NCI-H1694 treated with DMSO at 0.1 percent for 48 hours (cell line): ENCODE measurements at regions not wholly inside any gene's neighbourhood (a gene's known extent, or its start where the extent isn't known, plus 50 kb on each side); places are given as distances from the start of the nearest gene placed in this dataset.
"Not testable (repeated sequence)": the region's sequence is repeated elsewhere in the genome, so short reads cannot be mapped to it uniquely, and the experiment has no call there.

Experiments used
- DNase-seq: peaks from one replicate; lab custom pipeline; 2025; lab: John Stamatoyannopoulos, UW

DNA sequence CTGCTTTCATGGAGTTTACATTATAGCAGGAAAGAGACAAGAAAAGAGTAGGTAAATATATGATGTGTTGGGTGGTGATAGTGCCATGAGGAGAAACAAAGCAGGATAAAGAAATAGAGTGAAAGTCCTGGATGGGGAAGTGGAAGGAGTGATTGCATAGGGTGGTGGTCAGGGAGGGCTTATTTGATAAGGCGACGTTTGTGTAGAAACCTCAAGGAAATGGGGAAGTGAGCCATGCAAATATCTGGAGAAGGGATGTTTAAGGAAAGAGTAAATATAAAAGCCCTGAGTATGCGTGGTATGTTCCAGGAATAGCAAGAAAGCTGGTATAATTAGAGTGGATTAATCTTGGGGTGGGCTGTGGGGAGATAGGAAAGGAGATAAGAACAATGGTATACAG, 134.7 kb upstream of the SV2C start:
- no peak for DNase-seq

GRCh38 chr5:75940418-75940817, 142.8 kb upstream of the SV2C start:
- DNase-seq: no peak

DNA sequence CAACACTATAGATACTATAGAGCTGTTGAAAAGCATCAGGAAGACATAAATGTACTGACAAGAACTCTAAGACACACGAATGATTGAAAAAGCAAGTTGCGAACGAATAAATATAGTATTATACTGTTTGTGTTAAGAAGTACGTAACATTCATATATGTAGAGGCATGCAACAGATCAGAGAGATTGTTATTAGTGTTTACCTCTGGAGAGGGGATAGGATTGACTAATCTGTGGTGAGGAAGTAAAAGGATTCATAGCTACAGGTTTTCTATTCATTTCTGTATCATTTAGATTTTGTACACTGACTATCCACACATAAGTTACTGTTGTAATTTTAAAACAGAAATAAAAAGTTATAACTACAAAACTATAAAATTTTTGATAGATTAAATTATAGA, 147.6 kb upstream of the SV2C start:
- DNase-seq: no peak

DNA sequence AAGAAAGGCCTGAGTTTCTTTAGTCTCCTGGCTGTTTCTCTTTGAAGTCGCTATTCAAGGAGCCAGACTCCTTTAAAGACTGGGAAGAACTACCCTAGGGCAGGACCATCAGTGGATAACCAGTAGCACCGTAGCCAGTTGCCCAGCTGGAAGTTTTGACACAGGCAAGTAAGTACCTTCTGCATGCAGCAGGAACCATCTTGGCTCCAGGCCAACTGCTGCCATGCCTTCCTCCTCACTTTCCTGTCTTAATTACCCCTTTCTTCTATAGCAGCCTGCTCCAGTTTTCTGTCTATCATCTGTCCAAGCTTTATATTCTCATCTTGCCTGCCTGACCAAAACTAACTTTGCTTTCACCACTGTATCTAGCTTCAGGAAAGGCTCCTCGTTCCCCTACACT, 149.7 kb upstream of the SV2C start:
- DNase-seq: no peak

DNA sequence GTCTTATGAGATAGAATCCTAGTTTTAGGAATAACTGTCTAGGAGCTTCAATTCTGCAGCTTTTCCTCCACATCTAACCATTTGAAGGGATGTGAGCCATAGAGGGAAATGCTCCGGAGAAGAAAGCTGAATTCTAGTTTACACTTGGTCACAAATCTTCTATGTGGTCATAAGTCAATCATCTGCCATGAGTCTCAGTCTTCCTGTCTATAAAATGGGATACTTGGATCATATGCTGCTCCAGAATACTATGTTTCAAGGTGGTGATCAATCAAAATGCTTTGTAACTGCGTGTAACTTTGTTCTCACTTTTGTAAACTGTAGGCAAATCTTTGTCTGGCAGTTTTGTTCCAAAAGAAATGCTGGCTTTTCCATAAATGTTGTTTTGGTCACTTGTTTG, 152.0 kb upstream of the SV2C start:
- DNase-seq: no peak

- no peak for DNase-seq
These were observed 154.2 kb upstream of the SV2C start for GRCh38 chr5:75928992-75929391.

DNA sequence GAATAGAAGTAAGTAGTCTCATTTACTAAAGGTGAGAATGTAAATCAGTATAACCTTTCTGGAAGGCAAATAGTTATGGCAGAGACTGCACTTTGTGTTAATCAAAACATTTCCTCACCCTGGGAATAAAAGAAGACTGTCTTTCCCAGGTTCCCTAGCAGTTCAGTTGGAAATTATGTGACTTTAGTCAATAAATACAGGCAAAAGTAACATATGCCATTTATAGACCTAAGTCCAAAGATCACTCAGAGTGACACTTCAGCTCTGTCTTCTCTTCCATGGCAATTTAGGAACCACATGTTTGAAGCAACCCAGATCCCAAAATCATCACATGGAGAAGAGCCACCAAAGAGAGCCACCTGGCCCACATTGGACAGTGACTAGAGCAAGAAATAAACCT, 160.7 kb upstream of the SV2C start:
- no peak for DNase-seq

GRCh38 chr5:75921011-75921410, 162.2 kb upstream of the SV2C start:
- DNase-seq: no peak

DNA sequence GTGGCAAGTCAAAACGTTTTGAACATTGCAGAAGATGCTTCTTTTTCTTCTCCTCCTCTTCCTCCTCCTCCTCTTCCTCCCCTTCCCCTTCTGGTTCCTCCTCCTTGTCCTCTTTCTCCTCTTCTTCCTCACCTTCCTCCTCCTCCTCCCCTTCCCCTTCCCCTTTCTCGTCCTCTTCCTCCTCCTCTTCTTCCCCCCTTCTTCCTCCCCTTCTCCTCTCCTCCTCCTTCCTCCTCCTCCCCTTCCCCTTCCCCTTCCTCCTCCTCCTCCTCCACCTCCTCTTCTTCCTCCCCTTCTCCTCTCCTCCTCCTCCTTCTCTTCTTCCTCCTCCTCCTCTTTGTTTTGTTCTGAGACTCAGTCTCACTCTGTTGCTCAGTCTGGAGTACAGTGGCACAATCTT, 167.0 kb upstream of the SV2C start:
- no peak for DNase-seq

DNA sequence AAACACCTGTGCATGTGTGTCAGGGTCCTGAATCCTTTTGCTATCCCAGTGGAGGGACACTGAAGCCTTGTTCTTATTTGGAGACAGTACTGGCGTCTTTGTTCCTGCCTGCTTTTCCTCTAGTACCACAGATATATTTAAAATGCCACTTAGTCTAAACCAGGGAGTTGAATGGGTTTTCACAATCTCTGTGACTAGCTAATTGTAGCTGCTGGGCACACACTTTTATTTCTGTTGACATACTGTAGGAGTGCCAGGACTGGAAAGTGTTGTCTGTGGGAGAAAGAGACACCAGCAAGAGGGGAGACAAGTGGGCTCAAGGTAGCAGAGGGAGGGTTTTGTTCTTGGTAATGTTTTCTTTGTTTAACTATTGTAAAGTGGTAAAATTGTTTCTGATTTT, 174.0 kb upstream of the SV2C start:
- no peak for DNase-seq

GRCh38 chr5:75907651-75908050, 175.5 kb upstream of the SV2C start:
- DNase-seq: no peak

DNA sequence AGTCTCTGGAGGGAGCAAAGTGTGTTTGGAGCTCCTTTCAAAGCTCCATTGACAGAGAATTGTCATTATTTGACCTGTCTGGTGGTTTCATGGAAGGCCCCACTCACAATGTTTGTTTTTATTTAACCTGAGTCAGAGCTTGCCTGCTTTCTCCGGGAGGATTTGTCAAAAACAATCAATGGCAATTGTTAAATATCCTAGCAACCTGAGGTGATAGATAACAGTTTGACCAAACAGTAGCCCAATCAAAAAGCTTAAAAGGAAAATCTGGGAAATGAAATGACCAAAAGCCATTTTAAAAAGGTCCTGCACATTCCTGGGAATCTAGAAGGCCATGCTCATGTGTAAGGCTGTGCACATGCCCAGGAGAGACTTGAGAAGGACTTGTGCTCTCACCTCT, 177.2 kb upstream of the POC5 start:
- DNase-seq: no peak

- DNase-seq: no peak
These were observed 174.5 kb upstream of the POC5 start for GRCh38 chr5:75891736-75892135.

DNA sequence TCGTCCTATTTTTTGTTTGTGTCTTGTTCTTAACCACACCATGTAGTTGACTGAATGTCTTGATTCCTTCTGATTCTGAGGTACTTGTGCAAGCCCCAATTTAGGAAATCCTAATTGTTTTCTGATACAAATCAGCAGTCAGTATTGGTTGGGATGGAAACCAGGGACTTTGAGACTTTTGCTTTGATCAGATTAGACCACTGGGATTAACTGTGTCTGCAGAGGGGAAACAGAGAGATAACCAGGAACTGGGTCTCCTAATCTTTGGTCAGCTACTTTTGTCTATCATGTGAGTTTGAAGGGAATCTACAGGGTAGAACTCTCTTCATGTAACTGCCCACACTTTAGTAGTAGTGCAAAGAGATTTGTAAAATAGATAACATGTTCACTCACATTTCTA, 173.8 kb upstream of the POC5 start:
- DNase-seq: no peak

DNA sequence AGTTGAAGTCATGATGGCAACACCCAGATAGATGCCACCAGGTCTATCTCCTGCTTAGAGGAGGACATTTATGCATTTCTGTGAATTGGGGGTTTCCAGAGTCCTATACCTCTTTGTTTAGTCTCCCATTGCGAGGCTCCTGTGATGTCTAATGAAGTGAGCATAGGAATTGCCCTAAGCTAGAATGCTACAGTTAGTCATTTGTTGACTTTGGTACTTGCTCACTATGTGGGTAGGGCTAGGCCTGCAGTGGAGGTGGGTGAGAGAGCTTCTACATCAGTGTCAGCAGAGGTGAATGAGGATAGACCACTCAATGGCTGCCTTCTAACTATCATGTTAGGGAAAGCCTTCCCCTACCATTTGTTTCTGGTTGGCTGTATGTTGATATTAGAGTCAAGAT, 173.3 kb upstream of the POC5 start:
- no peak for DNase-seq

GRCh38 chr5:75886706-75887105, 169.5 kb upstream of the POC5 start:
- no peak for DNase-seq

DNA sequence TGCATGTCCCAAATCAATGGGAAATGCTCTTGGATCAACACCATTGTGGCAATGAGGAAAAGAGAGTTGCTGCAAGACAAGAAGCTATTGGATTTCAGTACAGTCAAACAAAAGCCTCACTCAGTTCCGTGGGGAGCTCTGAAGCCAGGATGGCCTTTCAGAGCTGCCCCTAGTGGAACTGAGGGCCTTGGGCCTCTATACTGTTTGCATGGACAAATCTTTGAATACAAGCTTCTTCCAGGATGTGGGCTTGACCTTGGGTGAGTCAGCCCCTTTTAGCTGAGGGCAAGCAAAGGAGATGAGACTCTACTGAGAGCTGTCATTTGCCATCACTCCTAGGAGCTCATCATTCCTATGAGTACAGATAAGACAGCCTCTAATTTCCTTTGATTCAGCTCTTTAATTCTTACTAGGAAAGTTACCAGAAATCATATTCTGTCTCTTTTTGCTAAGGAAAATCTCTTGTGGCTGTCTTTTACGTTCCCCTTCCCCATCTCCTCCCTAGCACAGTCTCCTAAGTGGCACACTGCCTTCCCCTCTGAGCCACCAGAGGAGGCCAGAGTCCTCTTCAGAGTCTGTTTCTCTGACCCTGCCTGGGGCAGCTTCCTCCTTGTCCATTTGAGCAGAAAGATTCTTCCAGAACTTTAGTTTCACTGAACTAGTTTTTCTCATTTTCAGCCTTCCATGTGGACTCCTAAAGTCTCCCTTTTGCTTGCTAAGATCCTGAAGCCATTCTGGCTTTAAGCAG, 168.8 kb upstream of the POC5 start:
- DNase-seq: no peak

GRCh38 chr5:75885321-75885720, 168.1 kb upstream of the POC5 start:
- no peak for DNase-seq

GRCh38 chr5:75869891-75870290, 152.7 kb upstream of the POC5 start:
- no peak for DNase-seq

- no peak for DNase-seq
These were observed 145.6 kb upstream of the POC5 start for GRCh38 chr5:75862872-75863271.

DNA sequence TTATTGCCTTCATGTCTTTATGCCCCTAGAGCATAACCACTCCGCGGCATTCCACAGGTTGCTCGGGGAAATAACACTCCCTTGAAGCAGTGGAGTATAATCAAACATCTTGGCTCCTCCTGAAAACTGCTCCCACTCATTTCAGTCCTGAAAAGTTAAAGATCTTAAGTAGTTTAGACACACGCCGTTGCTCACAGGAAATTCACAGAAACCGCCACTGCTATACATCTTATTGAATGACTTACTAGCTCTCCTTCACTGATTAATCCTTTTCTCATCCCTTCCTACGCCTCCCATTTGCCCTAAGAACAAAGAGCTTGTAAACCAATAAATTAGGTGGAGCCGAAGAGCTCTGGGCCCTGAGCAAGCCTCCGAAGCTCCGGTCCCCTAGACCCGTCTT, 142.4 kb upstream of the POC5 start:
- DNase-seq: not testable (repeated sequence)

- no peak for DNase-seq
These were observed 138.8 kb upstream of the POC5 start for GRCh38 chr5:75856056-75856455.

- no peak for DNase-seq
These were observed 130.8 kb upstream of the POC5 start for GRCh38 chr5:75848077-75848476.

DNA sequence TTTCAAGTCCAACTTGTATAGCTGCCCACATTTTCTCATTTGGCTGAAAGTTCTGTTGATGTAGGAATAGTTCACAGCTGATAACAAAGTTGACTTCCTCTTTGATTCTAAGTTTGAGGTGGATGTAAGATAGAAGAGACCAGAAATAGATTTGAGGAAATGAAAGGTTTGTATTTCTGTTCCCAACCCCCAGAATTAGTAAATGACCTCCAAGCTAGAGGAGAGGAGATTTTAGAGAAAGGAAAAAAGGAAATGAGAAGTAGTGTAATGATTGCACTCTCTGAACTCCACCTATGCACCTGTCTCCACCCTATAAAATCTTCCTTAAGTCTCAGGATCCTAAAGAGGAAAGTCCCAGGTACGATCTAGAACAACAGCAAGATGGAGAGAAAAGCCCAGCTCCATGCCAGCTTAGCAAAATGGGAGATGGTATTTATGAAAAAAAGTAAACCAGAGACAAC, 130.4 kb upstream of the POC5 start:
- no peak for DNase-seq
